Stimulated activated naive CD8-positive, alpha-beta T cell treated with anti-CD3 and anti-CD28 coated beads, Interleukin-15, Interleukin-2, amounts not matched to agents 100 U/mL and 50 U/mL, for 24 hours (primary cell): ENCODE measurements at regions not wholly inside any gene's neighbourhood (a gene's known extent, or its start where the extent isn't known, plus 50 kb on each side); places are given as distances from the start of the nearest gene placed in this dataset.

Experiments used
- ATAC-seq: fragments of 150-1000 bp; cut with Tn5 transposase; one replicate; pipeline ENCODE4 v1.10.0; 2021
- DNase-seq: peaks from one replicate; pipeline ENCODE4 v3.0.0; 2021

DNA sequence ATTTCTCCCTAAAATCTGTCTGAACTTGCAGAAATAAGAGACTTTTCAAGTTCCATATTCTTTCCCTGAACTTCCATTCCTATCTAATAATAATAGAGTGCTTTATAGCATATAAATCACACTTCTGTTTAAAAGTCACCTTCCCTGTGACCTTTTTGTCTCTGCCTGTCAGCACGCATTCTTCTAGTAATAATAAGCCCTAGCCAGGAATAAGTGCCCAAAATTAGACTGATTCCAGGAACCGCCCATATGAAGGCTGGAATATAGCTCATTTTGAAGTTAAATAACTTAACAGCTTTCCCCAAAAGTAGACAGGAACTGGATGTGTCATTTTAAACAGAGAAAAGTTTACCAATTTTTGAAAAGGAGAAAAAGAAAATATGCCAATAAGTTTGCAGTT, 576.5 kb downstream of the EPHA4 start:
- ATAC-seq (no peak), DNase-seq (no peak)

DNA sequence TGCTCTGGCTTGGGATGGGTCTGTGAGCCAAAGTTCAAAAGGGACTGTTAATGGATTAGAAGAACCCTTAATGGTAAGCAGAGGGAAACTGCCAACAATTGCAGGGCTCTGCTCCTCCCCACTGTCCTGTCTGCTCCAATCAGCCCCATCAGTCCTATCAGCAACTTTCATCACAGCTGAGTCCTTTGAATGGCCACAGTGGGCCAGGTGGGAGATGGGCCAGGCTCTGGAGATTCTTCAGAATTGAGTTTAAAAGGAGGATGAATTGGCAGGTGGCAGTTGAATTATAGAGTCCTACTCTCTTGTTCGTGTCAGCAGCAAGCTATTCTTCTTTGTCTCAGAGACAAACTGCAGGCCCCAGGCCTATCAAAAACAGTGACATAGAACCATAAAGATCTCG, 573.9 kb downstream of the EPHA4 start:
- ATAC-seq (no peak), DNase-seq (no peak)

GRCh38 chr2:220999356-220999755, 572.7 kb downstream of the EPHA4 start:
- no peak for DNase-seq
- no peak for ATAC-seq

GRCh38 chr2:221001381-221001801, 570.7 kb downstream of the EPHA4 start:
- ATAC-seq (no peak), DNase-seq (no peak)

DNA sequence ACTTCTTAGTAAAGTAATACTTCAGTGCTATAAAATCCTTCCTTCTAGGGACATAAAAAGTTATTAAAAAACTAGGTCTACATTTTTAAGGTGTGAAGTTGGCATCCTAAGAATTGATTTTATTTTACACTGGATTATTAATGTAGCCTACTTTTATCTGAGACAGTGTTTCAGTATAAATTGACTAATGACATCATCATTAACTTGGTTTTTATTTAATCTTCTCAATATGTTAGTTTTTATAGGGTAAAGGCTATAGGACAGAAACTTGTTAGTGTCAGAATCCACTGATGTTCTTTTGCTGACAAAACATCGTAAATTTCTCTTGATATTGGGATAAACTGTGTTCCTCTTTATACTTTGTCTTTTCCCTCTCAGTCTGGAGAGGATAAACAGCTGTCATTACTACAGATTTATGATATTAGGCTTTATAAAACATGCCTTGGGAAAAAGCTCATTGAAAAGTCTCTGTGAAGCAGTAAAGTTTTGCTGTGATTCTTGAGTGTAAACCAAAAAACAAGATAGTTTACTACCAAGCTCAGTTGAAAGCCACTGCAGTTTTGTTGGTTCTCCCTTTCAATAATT, 569.9 kb downstream of the EPHA4 start:
- DNase-seq: no peak
- ATAC-seq: no peak

GRCh38 chr2:221005338-221005737, 566.8 kb downstream of the EPHA4 start:
- ATAC-seq: no peak
- DNase-seq: no peak

DNA sequence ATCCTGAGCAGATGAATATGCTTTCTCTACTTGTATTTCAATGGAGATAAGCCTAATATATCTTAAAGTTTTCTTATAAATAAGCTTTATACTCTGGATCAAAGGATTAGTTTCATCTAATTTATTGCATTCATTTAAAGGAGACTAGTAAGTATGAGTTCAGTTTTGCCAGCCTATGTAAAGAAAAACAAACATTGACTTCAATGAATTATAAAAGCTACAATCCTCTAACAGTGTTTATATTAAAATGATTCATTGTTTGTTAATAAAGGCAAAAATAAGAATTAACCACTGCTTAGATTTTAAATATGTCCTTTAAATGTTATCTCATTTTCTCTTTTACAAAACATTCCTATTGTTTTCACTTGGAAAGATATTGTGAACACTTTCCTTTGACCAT, 566.0 kb downstream of the EPHA4 start:
- ATAC-seq: no peak
- DNase-seq: no peak

DNA sequence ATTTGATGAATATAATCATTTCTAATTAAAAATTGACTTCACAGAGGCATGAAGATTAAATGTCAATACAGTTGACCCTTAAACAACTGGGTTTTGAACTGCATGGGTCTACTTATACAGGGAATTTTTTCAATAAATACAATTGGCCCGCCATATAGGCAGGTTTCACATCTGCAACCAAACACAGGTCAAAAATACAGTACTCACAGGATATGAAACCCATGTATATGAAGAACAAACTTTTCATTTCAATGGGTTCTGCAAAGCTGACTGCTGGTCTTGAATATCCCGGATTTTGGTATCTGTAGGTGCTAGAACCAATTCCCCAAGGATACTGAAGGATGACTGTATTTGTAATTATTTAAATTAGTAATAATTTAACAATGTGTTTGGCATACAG, 555.6 kb downstream of the EPHA4 start:
- no peak for ATAC-seq
- no peak for DNase-seq

DNA sequence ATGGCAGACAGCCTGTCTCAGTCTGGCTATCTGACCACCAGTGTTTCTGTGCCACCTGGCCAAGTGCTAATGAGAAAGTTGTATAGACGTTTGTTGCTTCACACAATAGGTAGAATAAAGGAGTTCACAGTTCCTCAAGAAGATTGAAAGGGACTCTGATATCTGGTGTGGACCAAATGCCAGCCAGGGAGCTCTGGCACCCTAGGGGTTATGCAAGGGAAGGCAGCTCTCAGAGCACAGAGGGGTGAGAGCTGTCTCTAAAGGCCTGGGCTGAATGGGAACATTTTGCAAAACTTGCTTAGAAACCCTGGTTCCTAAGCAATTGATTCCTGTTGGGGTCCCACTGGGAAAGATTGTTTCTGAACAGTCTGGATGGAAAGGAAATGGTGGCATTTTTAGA, 553.8 kb downstream of the EPHA4 start:
- ATAC-seq (no peak), DNase-seq (no peak)

DNA sequence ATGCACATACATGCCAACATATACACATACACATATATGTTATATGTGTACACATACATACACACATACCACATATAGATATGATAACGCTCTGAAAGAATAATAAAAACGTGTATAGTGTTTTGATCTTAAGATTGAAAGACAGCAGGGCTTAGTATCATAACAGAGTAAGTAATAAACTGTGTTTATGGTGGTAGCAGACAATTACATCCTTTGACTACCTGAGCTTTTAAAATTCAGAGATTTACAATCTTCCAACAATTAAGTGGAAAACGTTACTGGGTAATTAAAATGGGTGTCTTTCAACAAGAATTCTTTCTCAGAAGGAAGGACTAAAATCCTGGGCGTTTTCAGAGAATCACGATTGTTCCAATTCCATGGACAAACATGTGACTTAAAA, 552.4 kb downstream of the EPHA4 start:
- DNase-seq: no peak
- no peak for ATAC-seq

DNA sequence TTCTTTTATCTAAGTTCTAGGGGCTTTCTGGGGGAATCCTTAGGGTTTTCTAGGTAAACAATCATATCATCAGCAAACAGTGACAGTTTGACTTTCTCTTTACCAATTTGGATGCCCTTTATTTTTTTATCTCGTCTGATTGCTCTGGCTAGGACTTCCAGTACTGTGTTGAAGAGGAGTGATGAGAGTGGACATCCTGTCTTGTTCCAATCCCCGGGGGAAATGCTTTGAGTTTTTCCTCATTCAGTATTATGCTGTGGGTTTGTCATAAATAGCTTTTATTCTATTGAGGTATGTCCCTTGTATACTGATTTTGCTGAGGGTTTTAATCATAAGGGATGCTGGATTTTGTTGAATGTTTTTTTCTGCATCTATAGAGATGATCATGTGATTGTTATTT, 549.5 kb downstream of the EPHA4 start:
- ATAC-seq: no peak

DNA sequence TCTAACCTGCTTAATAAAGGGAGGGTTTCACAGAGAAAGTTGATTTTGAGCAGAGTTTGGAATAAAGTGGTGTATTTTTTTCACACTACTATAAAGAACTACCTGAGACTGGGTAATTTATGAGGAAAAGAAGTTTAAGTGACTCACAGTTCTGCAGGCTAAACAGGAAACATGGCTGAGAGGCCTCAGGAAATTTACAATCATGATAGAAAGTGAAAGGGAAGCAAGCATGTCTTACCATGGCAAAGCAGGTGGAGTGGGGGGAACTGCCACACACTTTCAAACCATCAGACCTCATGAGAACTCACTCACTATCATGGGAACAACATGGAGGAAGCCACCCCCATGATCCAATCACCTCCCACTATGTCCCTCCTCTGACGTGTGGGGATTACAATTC, 546.7 kb downstream of the EPHA4 start:
- DNase-seq: no peak
- no peak for ATAC-seq

More for the DNA sequence above, 549.5 kb downstream of the EPHA4 start:
- DNase-seq: no peak

- ATAC-seq: no peak
These were observed 537.9 kb downstream of the EPHA4 start for GRCh38 chr2:221034026-221034701.

GRCh38 chr2:221034973-221035372, 537.1 kb downstream of the EPHA4 start:
- ATAC-seq: no peak
- no peak for DNase-seq

More at GRCh38 chr2:221034026-221034701, 537.9 kb downstream of the EPHA4 start:
- DNase-seq: no peak

DNA sequence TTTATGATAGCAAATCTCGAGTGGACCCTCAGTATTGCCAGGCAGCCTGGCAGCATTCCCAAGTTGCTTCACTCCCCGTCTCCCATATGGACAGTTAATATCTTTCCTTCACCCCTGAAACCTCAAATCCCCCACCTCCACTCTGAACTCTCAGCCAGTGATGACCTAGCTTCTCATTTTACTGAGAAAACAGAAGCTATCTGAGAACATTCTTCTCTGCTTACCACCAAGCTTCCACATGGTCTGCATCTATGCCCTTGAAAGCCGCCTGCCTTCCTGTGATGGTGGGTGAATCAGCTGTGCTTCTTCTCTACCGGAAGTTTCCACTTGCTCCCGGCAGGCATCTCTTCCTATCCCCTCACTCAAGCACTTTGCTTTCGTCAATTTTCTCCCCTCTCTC, 529.2 kb downstream of the EPHA4 start:
- ATAC-seq (no peak), DNase-seq (no peak)

DNA sequence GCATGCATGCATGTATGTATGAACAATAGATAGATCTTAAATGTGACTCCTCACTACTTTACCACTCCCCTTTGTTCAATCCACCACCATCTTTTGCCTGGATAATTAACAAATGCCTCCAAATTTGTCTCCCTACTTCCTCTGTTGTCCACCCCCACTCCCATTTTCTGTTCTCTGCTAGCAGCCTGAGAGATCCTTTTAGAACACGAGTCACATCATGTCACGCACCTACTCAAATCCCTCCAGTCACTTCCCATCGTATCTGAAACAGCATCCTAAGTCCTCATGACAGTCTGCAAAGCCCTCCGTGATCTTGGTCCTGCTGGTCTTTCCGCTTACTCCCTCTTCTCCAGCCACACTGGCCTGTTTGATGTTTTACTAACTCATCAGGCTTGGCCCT, 527.3 kb downstream of the EPHA4 start:
- DNase-seq (no peak), ATAC-seq (no peak)

DNA sequence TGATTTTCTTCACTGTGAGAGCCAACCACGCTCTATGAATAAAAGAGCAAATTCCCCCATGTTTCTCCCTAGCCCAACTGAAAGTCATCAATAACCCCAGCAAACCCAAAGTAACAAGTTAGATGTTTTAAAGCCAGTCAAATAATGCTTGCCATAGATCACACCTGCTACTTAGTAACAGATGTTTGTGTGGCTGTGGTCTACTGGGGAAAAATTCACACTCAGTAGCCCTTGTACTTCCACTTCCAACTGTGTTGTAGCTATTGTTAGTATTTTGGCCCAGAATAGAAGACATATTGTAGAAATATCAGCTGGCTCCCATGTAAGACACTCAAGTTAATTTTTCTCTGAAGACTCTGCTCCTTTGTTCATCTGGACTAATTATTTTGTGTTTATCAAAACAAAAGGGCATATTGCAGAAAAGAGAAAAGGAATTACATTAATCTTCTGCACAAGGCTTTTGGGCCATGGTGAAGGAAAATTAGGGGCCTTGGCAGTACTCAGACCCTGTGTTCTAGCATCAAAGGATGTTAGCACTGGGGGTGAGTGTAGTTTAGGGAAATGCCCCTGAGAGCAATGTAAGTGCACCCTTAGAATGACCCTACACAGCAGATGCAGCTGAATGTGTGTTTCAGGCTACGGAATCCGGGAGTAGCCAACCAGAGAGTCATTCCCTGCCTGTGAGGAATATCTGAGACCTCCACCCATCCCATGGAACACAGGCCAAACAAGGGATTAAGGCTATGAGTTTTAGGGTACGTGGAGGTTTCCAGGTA, 521.9 kb downstream of the EPHA4 start:
- ATAC-seq: peak; percentile 36
- DNase-seq: no peak

GRCh38 chr2:221051162-221051561, 520.9 kb downstream of the EPHA4 start:
- DNase-seq (no peak), ATAC-seq (no peak)

DNA sequence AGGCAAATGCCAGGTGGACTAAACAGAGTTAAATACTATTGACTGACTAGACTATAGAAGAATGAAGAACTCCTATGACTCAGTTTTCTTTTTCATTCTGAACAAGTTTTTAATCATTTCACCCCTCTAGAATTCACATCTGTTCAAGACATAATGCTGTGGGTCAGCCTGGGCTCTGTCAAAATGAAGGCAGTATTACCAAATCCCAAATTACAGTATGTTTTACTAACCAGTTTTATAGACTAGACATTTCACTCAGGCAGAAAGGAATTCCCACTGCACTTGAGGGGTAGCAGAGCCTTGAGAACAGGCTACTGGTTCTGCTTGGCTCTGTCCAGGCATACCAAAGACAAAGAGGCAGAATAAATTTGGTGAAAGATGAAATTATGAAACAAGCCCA, 511.7 kb downstream of the EPHA4 start:
- ATAC-seq (no peak), DNase-seq (no peak)

DNA sequence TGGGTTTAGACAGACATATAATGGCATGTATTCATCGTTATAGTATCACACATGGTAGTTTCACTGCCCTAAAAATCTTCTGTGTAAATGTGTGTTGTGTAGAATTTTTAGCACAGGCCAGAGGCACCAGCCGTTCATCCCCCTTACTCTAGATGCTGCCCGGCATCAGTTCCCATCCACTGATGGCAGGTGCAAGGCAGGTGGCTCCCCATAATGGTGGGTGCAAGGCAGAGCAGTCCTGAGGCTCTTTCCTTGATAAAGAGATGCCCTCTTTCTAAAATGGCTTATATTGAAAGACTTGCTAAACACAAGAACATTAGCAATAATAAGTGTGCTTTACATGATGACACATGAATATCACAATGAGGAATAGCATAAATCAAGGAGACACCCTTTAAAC, 508.5 kb downstream of the EPHA4 start:
- DNase-seq: no peak
- no peak for ATAC-seq

- no peak for ATAC-seq
These were observed 507.8 kb downstream of the EPHA4 start for GRCh38 chr2:221064058-221064854.

GRCh38 chr2:221064880-221065279, 507.2 kb downstream of the EPHA4 start:
- DNase-seq: no peak
- ATAC-seq: no peak

More at GRCh38 chr2:221064058-221064854, 507.8 kb downstream of the EPHA4 start:
- DNase-seq: no peak

GRCh38 chr2:221068123-221068522, 504.0 kb downstream of the EPHA4 start:
- ATAC-seq: no peak
- DNase-seq: no peak
